HCT116 (cell line): ENCODE measurements at regions not wholly inside any gene's neighbourhood (a gene's known extent, or its start where the extent isn't known, plus 50 kb on each side); places are given as distances from the start of the nearest gene placed in this dataset.

Source experiments
- ATAC-seq: fragments of 200-7000 bp; cut with Tn5 transposase; 2 replicates; pipeline ENCODE4 v1.9.1; 2020; ENCODE audit warnings: mild to moderate bottlenecking, moderate library complexity
- BruUV-seq: library from RNA; stranded (reverse); fragments of 400-500 nt; replicated peaks from 2 replicates; lab custom pipeline; 2021; lab: Mats Ljungman, UMichigan
- CTCF ChIA-PET: fragments of 300-600 bp; sonication (Branson Sonifier 250); formaldehyde crosslinking; loops from one replicate; lab custom pipeline; 2021; ENCODE audit warnings: antibody characterized with exemption; lab: Charles Lee
- POLR2A ChIA-PET: fragments of 300-600, 350-600 bp; sonication (Branson Sonifier 250); formaldehyde crosslinking; loops from one replicate; lab custom pipeline; 2021; ENCODE audit warnings: antibody characterized with exemption; lab: Charles Lee
- RAD21 ChIA-PET, 2 experiments: fragments of 300-600 bp; sonication (Branson Sonifier 250); formaldehyde crosslinking; loops; one replicate each; lab custom pipeline; 2023; ENCODE audit warnings: low total read pairs in 2 of 2; ENCODE audit not compliant: uncharacterized antibody in 2 of 2, unreplicated experiment in 2 of 2, low non-redundant PET in 1 of 2; lab: Charles Lee
- DNase-seq: peaks from one replicate; pipeline ENCODE4 v3.0.0-alpha.2; 2010; ENCODE audit warnings: low read depth, low spot score
- H2AFZ ChIP-seq: fragments of 200-600 bp; shearing (Covaris generic), sonication (generic); 2 replicates; pipeline ENCODE4 v1.6.1; 2017; ENCODE audit warnings: low read depth, mixed run types, mixed read lengths, antibody characterized with exemption, low read length; ENCODE audit not compliant: poor library complexity, severe bottlenecking
- H3K27ac ChIP-seq: 2 replicates; pipeline ENCODE4 v1.5.1; 2012; ENCODE audit warnings: low read depth, low read length
- H3K27me3 ChIP-seq: fragments of 200-600 bp; sonication (generic); 2 replicates; pipeline ENCODE4 v1.6.1; 2016; ENCODE audit warnings: mixed run types, low read length, mixed read lengths; ENCODE audit not compliant: insufficient read depth
- H3K36me3 ChIP-seq, 2 experiments: fragments of 200-500 bp in 1 of 2; fragments of 200-600 bp in 1 of 2; sonication (Bioruptor generic) in 1 of 2; sonication (generic) in 1 of 2; 2 replicates each; pipeline versions ENCODE4 v1.5.1 to v1.6.1; 2014 to 2016; ENCODE audit warnings: low read length in 2 of 2, inconsistent platforms in 1 of 2, mixed read lengths in 1 of 2, mixed run types in 1 of 2; ENCODE audit not compliant: insufficient read depth in 2 of 2, control insufficient read depth in 1 of 2
- H3K4me1 ChIP-seq, 2 experiments: fragments of 200-600 bp in 1 of 2; sonication (generic) in 1 of 2; 2 replicates each; pipeline versions ENCODE4 v1.5.1 to v1.6.1; 2012 to 2017; ENCODE audit warnings: low read length in 2 of 2, inconsistent platforms in 1 of 2, mild to moderate bottlenecking in 1 of 2, mixed read lengths in 1 of 2, mixed run types in 1 of 2, moderate library complexity in 1 of 2; ENCODE audit not compliant: insufficient read depth in 2 of 2, control insufficient read depth in 1 of 2
- H3K4me2 ChIP-seq: fragments of 200-600 bp; sonication (generic); 2 replicates; pipeline ENCODE4 v1.6.1; 2017; ENCODE audit warnings: mixed run types, low read length, mixed read lengths
- H3K4me3 ChIP-seq, 2 experiments: fragments of 200-600 bp in 1 of 2; sonication (generic) in 1 of 2; replicated peaks in 1 of 2; 2 replicates each; pipeline ENCODE4 v1.5.1; 2011 to 2016; ENCODE audit warnings: low read length in 2 of 2, control low read depth in 1 of 2, low read depth in 1 of 2, mild to moderate bottlenecking in 1 of 2, mixed read lengths in 1 of 2, mixed run types in 1 of 2
- H3K79me2 ChIP-seq: fragments of 200-600 bp; sonication (generic); 2 replicates; pipeline ENCODE4 v1.6.1; 2017; ENCODE audit warnings: mild to moderate bottlenecking, mixed run types, low read length, moderate library complexity, mixed read lengths; ENCODE audit not compliant: insufficient read depth
- H3K9ac ChIP-seq: fragments of 200-600 bp; sonication (generic); 2 replicates; pipeline ENCODE4 v1.6.1; 2016; ENCODE audit warnings: low read length, mixed read lengths
- H3K9me2 ChIP-seq: fragments of 200-600 bp; sonication (generic), shearing (Covaris generic); 2 replicates; pipeline ENCODE4 v1.6.1; 2017; ENCODE audit warnings: mixed run types, mild to moderate bottlenecking, moderate library complexity; ENCODE audit not compliant: insufficient read depth
- H3K9me3 ChIP-seq, 2 experiments: fragments of 200-500 bp in 1 of 2; fragments of 200-600 bp in 1 of 2; sonication (Bioruptor generic) in 1 of 2; sonication (generic) in 1 of 2; 2 replicates each; pipeline ENCODE4 v1.6.1; 2014 to 2017; ENCODE audit warnings: low read length in 2 of 2, mixed read lengths in 2 of 2, inconsistent platforms in 1 of 2, low read depth in 1 of 2, mild to moderate bottlenecking in 1 of 2, mixed run types in 1 of 2, moderate library complexity in 1 of 2; ENCODE audit not compliant: control insufficient read depth in 1 of 2, insufficient read depth in 1 of 2
- H4K20me1 ChIP-seq: fragments of 200-600 bp; sonication (generic), shearing (Covaris generic); 2 replicates; pipeline ENCODE4 v1.6.1; 2017; ENCODE audit warnings: mixed run types, mild to moderate bottlenecking, moderate library complexity; ENCODE audit not compliant: insufficient read depth
- ATF3 ChIP-seq: IDR thresholded peaks from 2 replicates; pipeline ENCODE4 v1.6.1; 2012
- CEBPB ChIP-seq: IDR thresholded peaks from 2 replicates; pipeline ENCODE4 v1.6.1; 2012; ENCODE audit warnings: low read depth
- CTCF ChIP-seq, 3 experiments: fragments of 200-600 bp in 1 of 3; sonication (generic) in 1 of 3; IDR thresholded peaks in 2 of 3; conservative IDR thresholded peaks in 1 of 3; 2 replicates each; pipeline ENCODE4 v1.5.1; 2012 to 2017; ENCODE audit warnings: low read depth in 2 of 3, low read length in 2 of 3, antibody characterized with exemption in 1 of 3, borderline replicate concordance in 1 of 3, control low read depth in 1 of 3, mild to moderate bottlenecking in 1 of 3, mixed read lengths in 1 of 3, mixed run types in 1 of 3, moderate library complexity in 1 of 3; ENCODE audit not compliant: insufficient read depth in 1 of 3
- EGR1 ChIP-seq: IDR thresholded peaks from 2 replicates; pipeline ENCODE4 v1.6.1; 2012; ENCODE audit warnings: low read depth
- ELF1 ChIP-seq: IDR thresholded peaks from 2 replicates; pipeline ENCODE4 v1.6.1; 2012; ENCODE audit warnings: low read depth, borderline replicate concordance
- EZH2 ChIP-seq: fragments of 200-600 bp; sonication (generic); IDR thresholded peaks from 2 replicates; pipeline ENCODE4 v1.6.1; 2017; ENCODE audit warnings: antibody characterized with exemption, mixed run types
- MAX ChIP-seq: IDR thresholded peaks from 2 replicates; pipeline ENCODE4 v1.6.1; 2012
- POLR2AphosphoS5 ChIP-seq: IDR thresholded peaks from 2 replicates; pipeline ENCODE4 v1.6.1; 2011; ENCODE audit warnings: mild to moderate bottlenecking, low read depth, low read length, moderate library complexity
- RAD21 ChIP-seq: IDR thresholded peaks from 2 replicates; pipeline ENCODE4 v1.6.1; 2012; ENCODE audit warnings: low read depth, mild to moderate bottlenecking
- REST ChIP-seq: IDR thresholded peaks from 2 replicates; pipeline ENCODE4 v1.6.1; 2012; ENCODE audit warnings: low read depth
- SIN3A ChIP-seq: IDR thresholded peaks from 2 replicates; pipeline ENCODE4 v1.6.1; 2012; ENCODE audit warnings: low read depth
- SRF ChIP-seq: IDR thresholded peaks from 2 replicates; pipeline ENCODE4 v1.6.1; 2012; ENCODE audit warnings: low read depth
- ZBTB33 ChIP-seq: IDR thresholded peaks from 2 replicates; pipeline ENCODE4 v1.6.1; 2011; ENCODE audit warnings: mild to moderate bottlenecking, low read length, moderate library complexity; ENCODE audit not compliant: insufficient replicate concordance; ENCODE audit errors: extremely low read depth
- ZFX ChIP-seq: fragments of 450-650 bp; IDR thresholded peaks from 2 replicates; pipeline ENCODE4 v1.6.1; 2017
- intact Hi-C: fragments of 100-400 bp; cut with micrococcal nuclease; formaldehyde crosslinking; loops from 2 replicates; pipeline ENCODE4 v1.10.0; 2022

GRCh38 chr4:119752936-119753335 lies 124.3 kb upstream of the PDE5A start:
- no peaks in the 10 kb centered on the region for H3K27me3 ChIP-seq
- ChIA-PET CTCF (no interaction called here), RAD21 (no interaction called here), POLR2A (no interaction called here)
- no TSS peak for BruUV-seq
- H3K4me2 ChIP-seq, result no peak overlapping the region
- 0 out of 2 replicates have a peak, but pooled peaks cover 3% of the 10 kb centered on the region for H3K9me2 ChIP-seq
- TF ChIP-seq SIN3A (no peak), EGR1 (no peak), SRF (no peak), RAD21 (no peak), POLR2AphosphoS5 (no peak), ATF3 (no peak), ZFX (no peak), MAX (no peak), CEBPB (no peak)
- no peaks in the 10 kb centered on the region for H3K4me1 ChIP-seq
- H3K36me3 ChIP-seq, result no peaks in the 10 kb centered on the region
- no peak overlapping the region for H2AFZ ChIP-seq
- intact Hi-C loops, result no loop called here
- H3K4me3 ChIP-seq, result no peak overlapping the region
- DNase-seq, result no peak
- H3K27ac ChIP-seq, result no peak overlapping the region
- no peaks in the 10 kb centered on the region for H3K79me2 ChIP-seq
- H3K9me3 ChIP-seq, result no peaks in the 10 kb centered on the region
- no peak for ATAC-seq
- H4K20me1 ChIP-seq, result no peaks in the 10 kb centered on the region
- H3K9ac ChIP-seq, result no peak overlapping the region

- Histone ChIP-seq H3K27me3 (no peaks in the 10 kb centered on the region), H3K4me2 (no peak overlapping the region), H3K9me3 (no peaks in the 10 kb centered on the region), H3K36me3 (no peaks in the 10 kb centered on the region), H3K4me3 (no peak overlapping the region), H3K9ac (no peak overlapping the region), H3K79me2 (no peaks in the 10 kb centered on the region), H4K20me1 (no peaks in the 10 kb centered on the region), H3K9me2 (no peaks in the 10 kb centered on the region), H2AFZ (no peak overlapping the region), H3K4me1 (no peaks in the 10 kb centered on the region), H3K27ac (no peak overlapping the region)
- intact Hi-C loops, result no loop called here
- DNase-seq (no peak), ATAC-seq (no peak)
- ChIA-PET RAD21 (no interaction called here), CTCF (no interaction called here), POLR2A (no interaction called here)
- no TSS peak for BruUV-seq
- no peak for TF ChIP-seq CEBPB
- TF ChIP-seq ZBTB33, result no peak
- no peak for TF ChIP-seq CTCF (IDR thresholded peaks at IDR 0.05 in 2 of 3, conservative IDR thresholded peaks at IDR 0.05 in 1 of 3; ENCODE audit: borderline replicate concordance in 1 of 3, insufficient read depth in 1 of 3, low read depth in 2 of 3, low read length in 2 of 3)
- TF ChIP-seq SIN3A, result no peak
- no peak for TF ChIP-seq REST
- no peak for TF ChIP-seq ELF1
- TF ChIP-seq EZH2, result no peak
Observed at GRCh38 chr4:119750771-119751170, 122.2 kb upstream of the PDE5A start.
